Keratinocyte (primary cell): ENCODE measurements at regions not wholly inside any gene's neighbourhood (a gene's known extent, or its start where the extent isn't known, plus 50 kb on each side); places are given as distances from the start of the nearest gene placed in this dataset.

Experiments
- DNase-seq: peaks from one replicate; pipeline ENCODE4 v3.0.0-alpha.2; 2011; ENCODE audit warnings: low read depth, missing footprints, low spot score
- FAIRE-seq: peaks from 2 replicates; lab custom pipeline; 2011; peaks lifted over from hg19 to GRCh38; lab: Jason Lieb, UNC
- H2AFZ ChIP-seq: 2 replicates; pipeline ENCODE4 v1.6.0; 2012; ENCODE audit warnings: low read length, control low read depth, inconsistent platforms; ENCODE audit not compliant: control insufficient read depth
- H3K27ac ChIP-seq: 2 replicates; pipeline ENCODE4 v1.5.1; 2011; ENCODE audit warnings: low read length; ENCODE audit not compliant: control insufficient read depth, insufficient read depth
- H3K27me3 ChIP-seq: 3 replicates; pipeline ENCODE4 v1.6.0; 2011; ENCODE audit warnings: low read length; ENCODE audit not compliant: control insufficient read depth, insufficient read depth; ENCODE audit errors: extremely low read depth
- H3K36me3 ChIP-seq, 2 experiments: 2 replicates in 1 of 2; 3 replicates in 1 of 2; pipeline ENCODE4 v1.5.1; 2011; ENCODE audit warnings: low read length in 2 of 2, mild to moderate bottlenecking in 1 of 2; ENCODE audit not compliant: control insufficient read depth in 2 of 2, insufficient read depth in 2 of 2; ENCODE audit errors: extremely low read depth in 1 of 2
- H3K4me1 ChIP-seq: 3 replicates; pipeline ENCODE4 v1.5.1; 2011; ENCODE audit warnings: low read length; ENCODE audit not compliant: control insufficient read depth, insufficient read depth; ENCODE audit errors: extremely low read depth
- H3K4me2 ChIP-seq: 3 replicates; pipeline ENCODE4 v1.6.0; 2011; ENCODE audit warnings: low read depth, low read length; ENCODE audit not compliant: control insufficient read depth, insufficient read depth; ENCODE audit errors: extremely low read depth
- H3K4me3 ChIP-seq, 3 experiments: fragments of 200-600 bp in 1 of 3; sonication (generic) in 1 of 3; 2 replicates in 2 of 3; 3 replicates in 1 of 3; pipeline ENCODE4 v1.5.1; 2011 to 2016; ENCODE audit warnings: low read length in 3 of 3, mild to moderate bottlenecking in 3 of 3, control low read depth in 2 of 3, inconsistent platforms in 1 of 3, low read depth in 1 of 3, mixed read lengths in 1 of 3, mixed run types in 1 of 3, moderate library complexity in 1 of 3; ENCODE audit not compliant: control insufficient read depth in 2 of 3, insufficient read depth in 2 of 3; ENCODE audit errors: extremely low read depth in 1 of 3
- H3K79me2 ChIP-seq: 2 replicates; pipeline ENCODE4 v1.6.0; 2012; ENCODE audit warnings: low read length; ENCODE audit not compliant: control insufficient read depth, insufficient read depth
- H3K9ac ChIP-seq: 3 replicates; pipeline ENCODE4 v1.6.0; 2011; ENCODE audit warnings: low read length; ENCODE audit not compliant: control insufficient read depth, insufficient read depth; ENCODE audit errors: extremely low read depth
- H3K9me1 ChIP-seq: 3 replicates; pipeline ENCODE4 v1.6.0; 2011; ENCODE audit warnings: low read length; ENCODE audit not compliant: control insufficient read depth, insufficient read depth; ENCODE audit errors: extremely low read depth
- H3K9me3 ChIP-seq: 2 replicates; pipeline ENCODE4 v1.5.1; 2012; ENCODE audit warnings: low read depth, low read length; ENCODE audit not compliant: control insufficient read depth
- H4K20me1 ChIP-seq: 3 replicates; pipeline ENCODE4 v1.6.0; 2011; ENCODE audit warnings: low read length; ENCODE audit not compliant: control insufficient read depth, insufficient read depth; ENCODE audit errors: extremely low read depth
- CTCF ChIP-seq, 3 experiments: IDR thresholded peaks in 1 of 3; conservative IDR thresholded peaks in 1 of 3; optimal IDR thresholded peaks in 1 of 3; 2 replicates in 2 of 3; 3 replicates in 1 of 3; pipeline versions ENCODE3 to v1.5.1; 2011; ENCODE audit warnings: low read length in 3 of 3, mild to moderate bottlenecking in 3 of 3, moderate library complexity in 2 of 3, control low read depth in 1 of 3, inconsistent platforms in 1 of 3; ENCODE audit not compliant: insufficient read depth in 2 of 3; ENCODE audit errors: extremely low read depth in 1 of 3
- EZH2 ChIP-seq: IDR thresholded peaks from one replicate; pipeline ENCODE4 v1.6.1; 2012; ENCODE audit warnings: inconsistent platforms, mild to moderate bottlenecking, low read length, moderate library complexity
- dilution Hi-C: fragments of 300-500 bp; cut with MboI; formaldehyde crosslinking; loops from one replicate; pipeline ENCODE4 v1.7.0; 2020; ENCODE audit warnings: low sequenced_read_pairs; ENCODE audit not compliant: extremely low pct_ligation_motif_present

GRCh38 chr2:5539282-5540165 is 152.7 kb upstream of the SOX11 start:
- no peak overlapping the region for H2AFZ ChIP-seq
- no peak overlapping the region for H3K4me3 ChIP-seq
- TF ChIP-seq EZH2 (no peak), CTCF (optimal IDR thresholded peaks at IDR 0.05 in 1 of 3, IDR thresholded peaks at IDR 0.05 in 1 of 3, conservative IDR thresholded peaks at IDR 0.05 in 1 of 3; ENCODE audit: extremely low read depth in 1 of 3, insufficient read depth in 2 of 3, low read length in 3 of 3) (no peak)
- dilution Hi-C loops: no loop called here
- no peak overlapping the region for H3K4me2 ChIP-seq
- no peaks in the 10 kb centered on the region for H3K4me1 ChIP-seq
- no peak overlapping the region for H3K27ac ChIP-seq
- H4K20me1 ChIP-seq: no peaks in the 10 kb centered on the region
- DNase-seq (no peak), FAIRE-seq (no peak)
- no peaks in the 10 kb centered on the region for H3K79me2 ChIP-seq
- H3K9ac ChIP-seq: no peak overlapping the region
- H3K9me1 ChIP-seq: no peaks in the 10 kb centered on the region
- H3K36me3 ChIP-seq: no peaks in the 10 kb centered on the region
- H3K27me3 ChIP-seq: no peaks in the 10 kb centered on the region
- peaks cover 5% of the 10 kb centered on the region for H3K9me3 ChIP-seq

- no peak overlapping the region for H3K4me3 ChIP-seq
- no peak for FAIRE-seq
- dilution Hi-C loops: no loop called here
Measured at GRCh38 chr2:5540856-5541255, 151.3 kb upstream of the SOX11 start.

More at GRCh38 chr2:5540856-5541255, 151.3 kb upstream of the SOX11 start:
- Histone ChIP-seq H3K36me3 (no peaks in the 10 kb centered on the region), H3K4me1 (no peaks in the 10 kb centered on the region), H3K4me2 (no peak overlapping the region), H3K27ac (no peak overlapping the region), H4K20me1 (no peaks in the 10 kb centered on the region), H2AFZ (no peak overlapping the region), H3K9ac (no peak overlapping the region), H3K79me2 (no peaks in the 10 kb centered on the region), H3K27me3 (no peaks in the 10 kb centered on the region), H3K9me3 (peaks cover 5% of the 10 kb centered on the region), H3K9me1 (no peaks in the 10 kb centered on the region)
- DNase-seq: no peak
- TF ChIP-seq CTCF (optimal IDR thresholded peaks at IDR 0.05 in 1 of 3, IDR thresholded peaks at IDR 0.05 in 1 of 3, conservative IDR thresholded peaks at IDR 0.05 in 1 of 3; ENCODE audit: extremely low read depth in 1 of 3, insufficient read depth in 2 of 3, low read length in 3 of 3) (no peak), EZH2 (no peak)
